ENCODE measurements at regions not wholly inside any gene's neighbourhood (a gene's known extent, or its start where the extent isn't known, plus 50 kb on each side); places are given as distances from the start of the nearest gene placed in this dataset.

GRCh38 chr2:16296331-16297250 is 356.2 kb downstream of the MYCN start:
- no peak for DNase-seq (ENCODE audit: low read depth, low spot score)

- DNase-seq (ENCODE audit: low read depth, low spot score): no peak
Measured at GRCh38 chr2:16296038-16296290, 355.6 kb downstream of the MYCN start.

- DNase-seq (ENCODE audit: low read depth, low spot score): no peak
Measured at GRCh38 chr2:16294791-16295190, 354.4 kb downstream of the MYCN start.

GRCh38 chr2:16293871-16294270 is 353.5 kb downstream of the MYCN start:
- no peak for DNase-seq (ENCODE audit: low read depth, low spot score)

GRCh38 chr2:16293398-16293797 is 353.0 kb downstream of the MYCN start:
- DNase-seq (ENCODE audit: low read depth, low spot score): no peak

- DNase-seq (ENCODE audit: low read depth, low spot score): no peak
Measured at GRCh38 chr2:16291731-16292550, 351.6 kb downstream of the MYCN start.

- no peak for DNase-seq (ENCODE audit: low read depth, low spot score)
Measured at GRCh38 chr2:16291226-16291625, 350.9 kb downstream of the MYCN start.

- DNase-seq (ENCODE audit: low read depth, low spot score): no peak
Measured at GRCh38 chr2:16290311-16291020, 350.1 kb downstream of the MYCN start.

- DNase-seq (ENCODE audit: low read depth, low spot score): no peak
Measured at GRCh38 chr2:16288371-16289112, 348.2 kb downstream of the MYCN start.

- DNase-seq (ENCODE audit: low read depth, low spot score): no peak
Measured at GRCh38 chr2:16287831-16288230, 347.5 kb downstream of the MYCN start.

- no peak for DNase-seq (ENCODE audit: low read depth, low spot score)
Measured at GRCh38 chr2:16287281-16287680, 346.9 kb downstream of the MYCN start.

- no peak for DNase-seq (ENCODE audit: low read depth, low spot score)
Measured at GRCh38 chr2:16285813-16286510, 345.6 kb downstream of the MYCN start.

- DNase-seq (ENCODE audit: low read depth, low spot score): no peak
Measured at GRCh38 chr2:16284941-16285625, 344.7 kb downstream of the MYCN start.

GRCh38 chr2:16283071-16283850 is 342.9 kb downstream of the MYCN start:
- DNase-seq (ENCODE audit: low read depth, low spot score): no peak

- no peak for DNase-seq (ENCODE audit: low read depth, low spot score)
Measured at GRCh38 chr2:16282511-16282910, 342.2 kb downstream of the MYCN start.

- DNase-seq (ENCODE audit: low read depth, low spot score): no peak
Measured at GRCh38 chr2:16281451-16282335, 341.3 kb downstream of the MYCN start.

GRCh38 chr2:16280081-16280480 is 339.7 kb downstream of the MYCN start:
- DNase-seq (ENCODE audit: low read depth, low spot score): no peak

- DNase-seq (ENCODE audit: low read depth, low spot score): no peak
Measured at GRCh38 chr2:16279641-16280040, 339.3 kb downstream of the MYCN start.

- DNase-seq (ENCODE audit: low read depth, low spot score): no peak
Measured at GRCh38 chr2:16279201-16279570, 338.8 kb downstream of the MYCN start.

Measured in iPS DF 19.7 (cell line).